Endothelial cell of umbilical vein (primary cell): ENCODE measurements at regions not wholly inside any gene's neighbourhood (a gene's known extent, or its start where the extent isn't known, plus 50 kb on each side); places are given as distances from the start of the nearest gene placed in this dataset.

ENCODE experiments used
- BruUV-seq: library from RNA; stranded (reverse); fragments of 400-500 nt; replicated peaks from 2 replicates; lab custom pipeline; 2021; lab: Mats Ljungman, UMichigan
- CTCF ChIA-PET: fragments of 300-600, 350-600 bp; sonication (Branson Sonifier 250); formaldehyde crosslinking; loops from one replicate; lab custom pipeline; 2021; ENCODE audit warnings: antibody characterized with exemption, inconsistent platforms; lab: Charles Lee
- POLR2A ChIA-PET: fragments of 300-600, 350-600 bp; sonication (Branson Sonifier 250); formaldehyde crosslinking; loops from one replicate; lab custom pipeline; 2021; ENCODE audit warnings: antibody characterized with exemption, inconsistent platforms; lab: Charles Lee
- DNase-seq: peaks from one replicate; pipeline ENCODE4 v3.0.0-alpha.2; 2011; ENCODE audit warnings: low read depth, low spot score
- FAIRE-seq: peaks from 2 replicates; lab custom pipeline; 2011; peaks lifted over from hg19 to GRCh38; lab: Jason Lieb, UNC
- H2AFZ ChIP-seq: 2 replicates; pipeline ENCODE4 v1.6.0; 2012; ENCODE audit warnings: low read depth, low read length, control low read depth, inconsistent platforms
- H3K27ac ChIP-seq: 2 replicates; pipeline ENCODE4 v1.5.1; 2011; ENCODE audit warnings: low read depth, mild to moderate bottlenecking, control low read depth, low read length, moderate library complexity; ENCODE audit not compliant: insufficient read depth
- H3K27me3 ChIP-seq, 2 experiments: 2 replicates each; pipeline versions ENCODE4 v1.6.0 to v1.6.1; 2011; ENCODE audit warnings: low read length in 2 of 2, mixed read lengths in 1 of 2; ENCODE audit not compliant: control insufficient read depth in 2 of 2, insufficient read depth in 2 of 2
- H3K36me3 ChIP-seq, 2 experiments: 2 replicates in 1 of 2; 3 replicates in 1 of 2; pipeline ENCODE4 v1.5.1; 2011; ENCODE audit warnings: low read length in 2 of 2, mild to moderate bottlenecking in 1 of 2, moderate library complexity in 1 of 2; ENCODE audit not compliant: control insufficient read depth in 2 of 2, insufficient read depth in 2 of 2; ENCODE audit errors: extremely low read depth in 1 of 2
- H3K4me1 ChIP-seq: 3 replicates; pipeline ENCODE4 v1.5.1; 2011; ENCODE audit warnings: mild to moderate bottlenecking, low read length; ENCODE audit not compliant: control insufficient read depth, insufficient read depth; ENCODE audit errors: extremely low read depth
- H3K4me2 ChIP-seq: 2 replicates; pipeline ENCODE4 v1.6.1; 2011; ENCODE audit warnings: low read length, control low read depth, mixed read lengths; ENCODE audit not compliant: insufficient read depth
- H3K4me3 ChIP-seq, 3 experiments: fragments of 200-600 bp in 1 of 3; sonication (generic), shearing (Covaris generic) in 1 of 3; replicated peaks in 1 of 3; 2 replicates each; pipeline ENCODE4 v1.5.1; 2011 to 2016; ENCODE audit warnings: control low read depth in 3 of 3, low read length in 3 of 3, mild to moderate bottlenecking in 2 of 3, inconsistent platforms in 1 of 3, low read depth in 1 of 3, moderate library complexity in 1 of 3; ENCODE audit not compliant: insufficient read depth in 1 of 3
- H3K79me2 ChIP-seq: 2 replicates; pipeline ENCODE4 v1.6.0; 2012; ENCODE audit warnings: low read length, inconsistent platforms; ENCODE audit not compliant: control insufficient read depth, insufficient read depth
- H3K9ac ChIP-seq: replicated peaks from 2 replicates; pipeline ENCODE3; 2011; ENCODE audit warnings: low read length, control low read depth; ENCODE audit not compliant: insufficient read depth; ENCODE audit errors: extremely low read depth
- H3K9me1 ChIP-seq: replicated peaks from 3 replicates; pipeline ENCODE4 v1.6.0; 2011; ENCODE audit warnings: mild to moderate bottlenecking, low read length; ENCODE audit not compliant: control insufficient read depth, insufficient read depth; ENCODE audit errors: extremely low read depth
- H3K9me3 ChIP-seq: replicated peaks from 2 replicates; pipeline ENCODE4 v1.5.1; 2012; ENCODE audit warnings: low read length, inconsistent platforms; ENCODE audit not compliant: control insufficient read depth, insufficient read depth
- H4K20me1 ChIP-seq: replicated peaks from 2 replicates; pipeline ENCODE3; 2011; ENCODE audit warnings: mild to moderate bottlenecking, low read length; ENCODE audit not compliant: control insufficient read depth, insufficient read depth; ENCODE audit errors: extremely low read depth
- EZH2 ChIP-seq: IDR thresholded peaks from 2 replicates; pipeline ENCODE4 v1.6.1; 2012; ENCODE audit warnings: borderline replicate concordance, low read depth, mild to moderate bottlenecking, moderate library complexity, low read length, inconsistent platforms; ENCODE audit not compliant: severe bottlenecking
- FOS ChIP-seq: IDR thresholded peaks from 2 replicates; pipeline ENCODE4 v1.6.1; 2011; ENCODE audit warnings: mild to moderate bottlenecking, low read length, moderate library complexity, borderline replicate concordance; ENCODE audit not compliant: insufficient read depth
- GATA2 ChIP-seq: IDR thresholded peaks from 2 replicates; pipeline ENCODE4 v1.7.0; 2011; ENCODE audit warnings: low read depth, mild to moderate bottlenecking, moderate library complexity, mixed read lengths, low read length; ENCODE audit not compliant: insufficient read length, insufficient read depth
- JUN ChIP-seq: IDR thresholded peaks from 2 replicates; pipeline ENCODE4 v1.6.1; 2011; ENCODE audit warnings: borderline replicate concordance, low read depth; ENCODE audit not compliant: insufficient read length, insufficient read depth
- MYC ChIP-seq: IDR thresholded peaks from one replicate; pipeline ENCODE4 v1.6.1; 2011; ENCODE audit warnings: mild to moderate bottlenecking, low read depth, low read length
- POLR2A ChIP-seq: IDR thresholded peaks from 2 replicates; pipeline ENCODE4 v1.6.1; 2012; ENCODE audit warnings: low read depth, mild to moderate bottlenecking, control low read depth, low read length
- POLR2AphosphoS5 ChIP-seq: IDR thresholded peaks from 2 replicates; pipeline ENCODE4 v1.6.1; 2012; ENCODE audit warnings: low read depth, mild to moderate bottlenecking, control low read depth, low read length, moderate library complexity; ENCODE audit not compliant: insufficient read depth
- dilution Hi-C: fragments of 300-500 bp; cut with MboI; formaldehyde crosslinking; loops from one replicate; pipeline ENCODE4 v1.15.0; 2019; ENCODE audit warnings: low sequenced_read_pairs; ENCODE audit not compliant: extremely low pct_ligation_motif_present
- intact Hi-C: fragments of 100-400 bp; cut with micrococcal nuclease; formaldehyde crosslinking; loops from one replicate; pipeline ENCODE4 v1.10.0; 2022
- TF ChIP-seq, protein P1 (sequence below), 2 donors: IDR thresholded peaks; 1 replicate in 1 of 2; 2 replicates in 1 of 2; pipeline ENCODE4 v1.5.1; 2011; ENCODE audit warnings: low read length in 2 of 2, mild to moderate bottlenecking in 2 of 2, moderate library complexity in 2 of 2, control low read depth in 1 of 2, inconsistent platforms in 1 of 2, low read depth in 1 of 2; ENCODE audit not compliant: insufficient read depth in 1 of 2; ENCODE audit errors: extremely low read depth in 1 of 2
- TF ChIP-seq, protein P2 (sequence below): IDR thresholded peaks from 2 replicates; pipeline ENCODE4 v1.6.1; 2011; ENCODE audit not compliant: insufficient read depth, insufficient read length

DNA sequence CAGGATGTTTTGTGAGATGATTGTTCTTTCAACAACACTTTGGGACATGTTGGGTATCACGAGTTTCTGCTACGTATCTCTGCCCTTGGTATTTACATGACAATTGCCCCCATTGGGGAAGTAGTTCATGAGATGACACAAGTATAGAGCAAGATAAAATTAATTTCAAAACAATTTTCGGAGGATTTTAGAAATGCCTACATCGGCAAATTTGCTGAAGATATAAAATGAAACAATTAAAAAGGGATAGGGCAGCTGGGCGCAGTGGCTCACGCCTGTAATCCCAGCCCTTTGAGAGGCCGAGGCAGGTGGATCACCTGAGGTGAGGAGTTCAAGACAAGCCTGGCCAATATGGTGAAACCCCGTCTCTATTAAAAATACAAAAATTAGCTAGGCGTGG is 371.7 kb downstream of the INHBA start:
- Histone ChIP-seq H3K27ac (no peak overlapping the region), H3K4me3 (no peak overlapping the region), H3K9me1 (no peaks in the 10 kb centered on the region), H2AFZ (no peak overlapping the region), H4K20me1 (no peaks in the 10 kb centered on the region), H3K36me3 (no peaks in the 10 kb centered on the region), H3K9me3 (no peaks in the 10 kb centered on the region), H3K79me2 (no peaks in the 10 kb centered on the region), H3K4me2 (no peak overlapping the region), H3K4me1 (no peaks in the 10 kb centered on the region), H3K27me3 (no peaks in the 10 kb centered on the region), H3K9ac (no peak overlapping the region)
- intact Hi-C loops = no loop called here
- BruUV-seq = no TSS peak
- CTCF ChIA-PET = no interaction called here
- TF ChIP-seq, protein P1, sequence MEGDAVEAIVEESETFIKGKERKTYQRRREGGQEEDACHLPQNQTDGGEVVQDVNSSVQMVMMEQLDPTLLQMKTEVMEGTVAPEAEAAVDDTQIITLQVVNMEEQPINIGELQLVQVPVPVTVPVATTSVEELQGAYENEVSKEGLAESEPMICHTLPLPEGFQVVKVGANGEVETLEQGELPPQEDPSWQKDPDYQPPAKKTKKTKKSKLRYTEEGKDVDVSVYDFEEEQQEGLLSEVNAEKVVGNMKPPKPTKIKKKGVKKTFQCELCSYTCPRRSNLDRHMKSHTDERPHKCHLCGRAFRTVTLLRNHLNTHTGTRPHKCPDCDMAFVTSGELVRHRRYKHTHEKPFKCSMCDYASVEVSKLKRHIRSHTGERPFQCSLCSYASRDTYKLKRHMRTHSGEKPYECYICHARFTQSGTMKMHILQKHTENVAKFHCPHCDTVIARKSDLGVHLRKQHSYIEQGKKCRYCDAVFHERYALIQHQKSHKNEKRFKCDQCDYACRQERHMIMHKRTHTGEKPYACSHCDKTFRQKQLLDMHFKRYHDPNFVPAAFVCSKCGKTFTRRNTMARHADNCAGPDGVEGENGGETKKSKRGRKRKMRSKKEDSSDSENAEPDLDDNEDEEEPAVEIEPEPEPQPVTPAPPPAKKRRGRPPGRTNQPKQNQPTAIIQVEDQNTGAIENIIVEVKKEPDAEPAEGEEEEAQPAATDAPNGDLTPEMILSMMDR (IDR thresholded peaks at IDR 0.05; ENCODE audit: extremely low read depth in 1 of 2, insufficient read depth in 1 of 2, low read depth in 1 of 2, low read length in 2 of 2) = no peak
- TF ChIP-seq GATA2 (no peak), POLR2A (no peak), FOS (no peak), POLR2AphosphoS5 (no peak), EZH2 (no peak), MYC (no peak), JUN (no peak)
- TF ChIP-seq, protein P2, sequence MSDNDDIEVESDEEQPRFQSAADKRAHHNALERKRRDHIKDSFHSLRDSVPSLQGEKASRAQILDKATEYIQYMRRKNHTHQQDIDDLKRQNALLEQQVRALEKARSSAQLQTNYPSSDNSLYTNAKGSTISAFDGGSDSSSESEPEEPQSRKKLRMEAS = no peak
- DNase-seq (no peak), FAIRE-seq (no peak)
- dilution Hi-C loops = no loop called here
- POLR2A ChIA-PET = no interaction called here
